ENCODE measurements at regions not wholly inside any gene's neighbourhood (a gene's known extent, or its start where the extent isn't known, plus 50 kb on each side); places are given as distances from the start of the nearest gene placed in this dataset.

DNA sequence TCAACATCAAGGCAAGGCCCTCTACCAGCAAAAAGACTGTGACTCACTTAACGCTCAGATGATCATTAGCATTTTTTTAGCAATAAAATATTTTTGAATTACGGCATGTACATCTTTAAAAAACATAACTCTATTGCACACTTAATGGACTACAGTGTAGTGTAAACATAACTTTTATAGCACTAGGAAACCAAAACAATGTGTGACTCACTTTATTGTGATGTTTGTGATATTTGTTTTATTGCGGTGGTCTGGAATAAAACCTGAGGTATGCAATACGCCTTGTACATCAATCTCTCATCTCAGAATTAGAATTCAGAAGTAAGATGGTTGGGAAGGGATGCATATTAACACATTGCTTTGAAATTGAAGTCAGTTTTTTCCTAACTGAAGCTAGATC lies 106.9 kb upstream of the PTCH1 start:
- no peak for DNase-seq (ENCODE audit: low spot score)

DNA sequence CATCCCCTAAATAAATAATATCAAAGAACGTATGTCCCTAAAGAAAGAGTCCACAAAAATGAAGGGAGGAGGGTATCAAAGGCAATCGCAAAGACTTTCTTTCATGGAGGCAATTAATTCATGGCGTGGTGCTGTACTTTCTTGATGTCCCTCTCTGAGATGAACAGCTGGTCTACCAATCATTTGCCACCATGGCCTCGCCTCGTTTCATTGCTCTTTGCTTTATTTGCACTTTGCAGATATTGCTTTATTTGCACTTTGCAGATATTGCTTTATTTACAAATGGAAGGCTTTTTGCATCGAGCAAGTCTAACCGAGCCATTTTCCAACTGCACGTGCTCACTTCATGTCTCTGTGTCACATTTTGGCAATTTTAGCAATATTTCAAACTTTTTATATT lies 104.0 kb upstream of the PTCH1 start:
- DNase-seq (ENCODE audit: low spot score), result no peak

- DNase-seq (ENCODE audit: low spot score), result no peak
Measured at GRCh38 chr9:95620314-95620713, 103.5 kb upstream of the PTCH1 start.

DNA sequence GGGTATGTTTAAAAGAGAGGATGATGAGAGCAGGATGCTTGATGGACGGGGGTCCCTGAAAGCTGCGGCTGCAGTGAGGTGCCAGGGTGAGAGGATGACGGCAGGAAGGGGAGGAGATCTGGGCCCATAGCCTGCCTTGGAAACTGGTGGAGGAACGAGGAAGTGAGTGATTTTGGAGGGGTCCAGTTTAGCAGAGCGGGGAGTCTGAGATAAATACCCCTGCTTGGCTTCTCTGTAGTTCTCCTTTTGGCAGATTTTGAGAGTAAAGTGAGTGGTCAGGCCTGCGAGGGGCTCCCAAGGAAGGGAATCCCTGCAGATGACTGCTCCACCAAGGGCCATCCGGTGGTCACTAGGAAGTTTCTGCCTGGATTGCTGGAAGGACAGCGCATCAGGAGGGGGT lies 98.5 kb upstream of the PTCH1 start:
- no peak for DNase-seq (ENCODE audit: low spot score)

GRCh38 chr9:95613670-95614069 lies 96.9 kb upstream of the PTCH1 start:
- no peak for DNase-seq (ENCODE audit: low spot score)

- DNase-seq (ENCODE audit: low spot score), result peak; percentile 53
Measured at GRCh38 chr9:95611354-95611753, 94.6 kb upstream of the PTCH1 start.

DNA sequence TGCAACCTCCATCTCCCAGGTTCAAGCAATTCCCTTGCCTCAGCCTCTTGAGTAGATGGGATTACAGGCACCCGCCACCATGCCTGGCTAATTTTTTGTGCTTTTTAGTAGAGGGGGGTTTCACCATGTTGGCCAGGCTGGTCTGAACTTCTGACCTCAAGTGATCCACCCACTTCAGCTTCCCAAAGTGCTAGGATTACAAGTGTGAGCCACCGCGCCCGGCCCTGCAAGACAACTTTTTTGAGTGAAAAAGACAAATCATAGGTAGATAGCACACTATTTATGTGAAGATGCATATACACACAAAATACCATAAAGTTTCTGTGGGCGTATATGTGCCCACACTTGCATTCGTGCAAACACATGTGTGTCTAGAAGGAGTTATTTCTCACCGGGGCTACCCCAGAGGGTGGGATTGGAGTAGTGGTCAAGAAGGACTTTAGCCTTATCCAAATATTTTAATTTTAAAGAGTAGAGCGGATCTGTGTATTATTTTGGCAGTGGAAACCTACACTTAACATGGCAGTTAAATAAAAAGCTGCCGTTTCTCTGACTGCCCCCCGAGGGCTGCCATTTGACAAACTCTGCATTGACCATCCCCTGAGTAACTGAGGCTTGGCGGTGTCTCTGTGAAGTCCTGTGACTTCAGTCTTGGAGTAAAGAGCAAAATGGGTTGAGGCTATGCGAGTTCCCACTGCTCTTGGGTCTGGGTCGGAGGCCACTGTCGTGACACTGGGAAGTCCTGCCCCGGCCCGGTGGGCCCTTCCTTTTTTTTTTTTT lies 93.4 kb upstream of the PTCH1 start:
- no peak for DNase-seq (ENCODE audit: low spot score)

GRCh38 chr9:95609426-95609825 lies 92.7 kb upstream of the PTCH1 start:
- DNase-seq (ENCODE audit: low spot score), result no peak

DNA sequence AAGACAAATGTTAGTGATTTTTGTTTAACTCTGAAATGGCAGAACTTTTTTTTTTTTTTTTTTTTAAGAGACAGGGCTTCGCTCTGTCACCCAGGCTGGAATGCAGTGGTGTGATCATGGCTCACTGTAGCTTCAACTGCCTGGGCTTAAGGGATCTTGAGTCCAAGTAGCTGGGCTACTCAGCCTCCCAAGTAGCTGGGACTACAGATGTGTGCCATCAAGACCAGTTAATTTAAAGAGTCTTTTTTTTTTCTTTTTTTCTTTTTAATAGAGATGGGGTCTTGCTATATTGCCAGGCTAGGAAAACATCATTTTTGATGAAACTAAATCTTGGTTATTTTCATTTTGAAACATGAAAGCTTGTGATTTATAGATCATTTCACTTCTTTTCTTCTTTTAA lies 91.6 kb upstream of the PTCH1 start:
- DNase-seq (ENCODE audit: low spot score), result no peak

DNA sequence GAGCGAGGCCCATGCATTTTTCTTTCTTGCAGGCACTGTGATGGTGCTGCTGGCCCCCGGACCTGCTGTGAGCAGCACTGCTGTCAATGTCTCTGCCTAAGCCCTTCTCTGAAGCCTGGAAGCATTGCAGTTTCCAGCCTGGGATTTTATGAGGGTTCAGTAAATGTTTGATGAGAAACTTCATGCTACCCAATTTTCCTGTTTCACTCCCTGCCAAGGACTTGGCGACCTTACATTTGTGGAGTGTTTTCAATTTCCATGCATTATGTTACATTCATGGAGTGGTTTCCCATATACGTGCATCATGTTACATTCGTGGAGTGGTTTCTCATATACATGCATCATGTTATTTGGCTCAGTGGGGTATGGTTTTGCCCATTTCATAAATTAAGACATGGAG lies 90.7 kb upstream of the PTCH1 start:
- no peak for DNase-seq (ENCODE audit: low spot score)

DNA sequence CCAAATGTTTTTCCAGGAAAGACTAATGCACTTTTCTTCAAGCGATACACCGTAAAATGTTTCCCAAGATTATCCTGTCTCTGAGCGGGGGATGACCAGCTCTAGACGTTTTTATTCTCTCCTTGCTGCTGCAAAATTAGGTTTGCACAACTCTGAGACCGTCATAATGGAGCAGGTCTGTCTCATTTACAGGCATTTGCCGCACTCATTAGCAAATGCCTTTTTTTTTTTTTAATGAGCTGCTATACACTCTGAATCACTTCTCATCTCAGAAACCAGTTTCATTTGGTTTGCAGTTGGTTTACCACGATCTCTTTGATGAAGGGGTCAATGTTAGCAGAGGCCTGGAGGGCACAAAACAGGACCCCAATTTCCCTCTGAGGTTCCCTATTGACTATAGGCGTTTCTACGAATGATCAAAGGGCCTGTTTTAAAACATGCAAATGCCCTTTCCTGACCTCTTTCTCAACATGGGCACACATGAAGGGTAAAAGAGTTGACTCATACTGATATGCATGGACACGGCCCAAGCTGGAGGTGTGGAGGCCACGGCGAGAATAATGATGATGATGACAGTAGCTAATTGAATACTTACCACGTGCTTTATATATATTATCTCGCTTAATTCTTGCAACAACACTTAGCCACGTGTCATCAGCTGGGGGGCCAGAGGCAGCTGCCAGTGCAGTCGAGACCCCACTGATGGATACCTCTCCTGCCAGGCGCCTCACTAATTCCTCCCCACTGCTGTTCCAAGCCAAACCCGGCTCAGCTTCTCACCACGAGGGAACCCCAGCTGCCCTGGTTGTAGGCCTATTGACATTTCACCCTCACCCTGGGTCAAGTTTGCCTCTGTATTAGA lies 89.9 kb upstream of the PTCH1 start:
- DNase-seq (ENCODE audit: low spot score), result no peak

DNA sequence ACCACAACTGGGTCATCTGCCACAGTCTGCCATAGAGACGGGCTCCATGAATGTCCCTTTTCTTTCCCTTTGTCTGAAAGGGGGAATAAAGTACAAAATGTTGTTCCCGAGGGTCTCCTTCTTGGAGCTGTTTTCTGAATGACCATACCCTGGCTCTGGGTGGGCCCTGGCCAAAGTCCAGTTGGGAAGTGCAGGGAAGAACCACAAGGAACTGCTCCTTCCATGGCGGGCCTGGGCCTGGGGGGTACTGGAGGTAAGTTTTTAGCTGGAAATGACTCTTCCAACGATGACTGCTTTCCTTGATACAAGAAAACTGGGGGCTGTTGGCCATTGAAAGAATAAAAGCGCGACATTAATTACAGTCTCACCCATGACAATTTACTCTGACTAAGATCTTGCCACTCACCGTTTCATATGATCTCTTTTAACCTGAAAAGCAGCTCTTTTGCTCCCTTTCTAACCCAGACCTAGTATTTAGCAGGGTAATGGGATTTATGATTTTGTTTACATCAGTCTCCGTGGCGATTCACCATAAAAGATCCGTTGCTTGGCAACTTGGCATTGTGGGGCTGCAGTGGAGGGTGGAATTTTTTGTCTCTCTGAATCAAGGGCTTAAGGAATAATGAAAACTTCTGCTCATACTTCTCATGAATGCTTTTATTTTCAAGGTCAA lies 89.2 kb upstream of the PTCH1 start:
- DNase-seq (ENCODE audit: low spot score), result no peak

DNA sequence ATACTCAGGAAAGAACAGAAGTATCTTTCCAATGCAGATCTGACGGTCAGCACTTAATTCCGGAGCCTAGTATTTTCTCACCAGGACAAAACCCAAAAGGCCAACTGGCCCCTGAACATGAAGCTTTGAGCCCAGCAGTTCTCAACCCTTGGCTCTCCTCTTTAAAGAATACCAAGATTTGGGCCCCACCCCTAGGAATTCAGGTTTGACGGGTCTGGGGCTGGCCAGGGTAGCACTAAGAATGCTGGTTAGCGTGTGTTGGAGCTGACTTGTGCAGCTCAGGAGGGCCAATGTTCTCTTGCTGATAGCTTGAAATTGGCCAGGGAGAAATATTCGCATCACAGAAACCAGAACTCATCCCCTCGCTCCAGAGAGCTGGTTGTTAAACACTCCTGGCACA lies 88.3 kb upstream of the PTCH1 start:
- no peak for DNase-seq (ENCODE audit: low spot score)

GRCh38 chr9:95598236-95598635 lies 81.5 kb upstream of the PTCH1 start:
- no peak for DNase-seq (ENCODE audit: low spot score)

GRCh38 chr9:95595721-95596295 lies 79.0 kb upstream of the PTCH1 start:
- no peak for DNase-seq (ENCODE audit: low spot score)

DNA sequence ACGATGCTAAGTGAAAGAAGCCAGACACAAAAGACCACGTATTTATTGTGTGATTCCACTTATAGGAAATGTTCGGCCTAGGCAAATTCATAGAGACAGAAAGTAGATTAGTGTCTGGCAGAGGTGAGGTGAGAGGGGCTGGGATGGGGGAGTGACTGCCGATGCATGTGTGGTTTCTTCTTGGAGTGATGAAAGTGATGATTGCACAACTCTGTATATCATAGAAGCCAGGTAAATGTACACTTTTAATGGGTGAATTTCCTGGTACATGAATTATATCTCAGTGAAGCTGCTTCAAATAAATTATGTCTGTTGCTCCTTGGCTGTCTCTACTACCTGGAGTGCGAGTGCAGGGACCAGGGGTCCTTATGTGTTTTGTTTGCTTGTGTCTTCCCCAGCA lies 76.2 kb upstream of the PTCH1 start:
- DNase-seq (ENCODE audit: low spot score), result no peak

DNA sequence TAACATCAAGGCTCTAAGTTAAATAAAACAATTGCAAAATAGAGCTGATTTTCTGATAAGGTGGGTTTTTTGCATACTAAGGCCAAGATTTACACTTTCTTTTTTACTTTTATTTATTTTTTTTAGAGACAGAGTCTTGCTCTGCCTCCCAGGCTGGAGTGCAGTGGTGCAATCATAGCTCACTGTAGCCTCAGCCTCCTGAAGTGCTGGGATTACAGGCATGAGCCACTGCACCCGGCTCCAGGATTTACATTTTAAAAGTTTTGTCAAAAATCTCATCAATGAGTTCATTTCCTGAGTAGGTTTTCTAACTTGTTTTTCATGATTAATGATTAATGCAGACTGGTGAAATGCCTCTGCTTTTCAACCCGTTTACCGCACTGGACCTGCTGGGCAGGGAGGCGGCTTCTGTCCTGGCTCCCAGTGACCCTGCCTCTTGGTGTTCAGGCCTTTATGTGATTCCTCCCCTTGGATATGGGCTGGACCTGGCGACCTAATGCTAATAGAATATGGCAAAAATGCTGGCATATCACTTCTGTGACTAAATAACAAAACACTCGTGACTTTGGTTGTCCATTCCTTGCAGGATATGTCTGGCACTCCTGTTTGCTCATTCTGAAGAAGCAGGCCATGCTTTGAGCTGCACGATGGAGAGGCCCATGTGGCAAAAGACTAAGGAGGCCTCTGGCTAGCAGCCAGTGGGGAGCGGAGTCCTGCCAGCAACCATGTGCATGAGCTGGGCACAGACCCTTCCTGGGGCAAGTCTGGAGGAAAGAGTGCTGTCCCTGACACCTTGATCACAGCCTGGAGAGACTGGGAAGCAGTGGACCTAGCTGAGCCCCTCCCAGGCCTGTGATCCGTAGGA lies 72.2 kb upstream of the PTCH1 start:
- DNase-seq (ENCODE audit: low spot score), result no peak

DNA sequence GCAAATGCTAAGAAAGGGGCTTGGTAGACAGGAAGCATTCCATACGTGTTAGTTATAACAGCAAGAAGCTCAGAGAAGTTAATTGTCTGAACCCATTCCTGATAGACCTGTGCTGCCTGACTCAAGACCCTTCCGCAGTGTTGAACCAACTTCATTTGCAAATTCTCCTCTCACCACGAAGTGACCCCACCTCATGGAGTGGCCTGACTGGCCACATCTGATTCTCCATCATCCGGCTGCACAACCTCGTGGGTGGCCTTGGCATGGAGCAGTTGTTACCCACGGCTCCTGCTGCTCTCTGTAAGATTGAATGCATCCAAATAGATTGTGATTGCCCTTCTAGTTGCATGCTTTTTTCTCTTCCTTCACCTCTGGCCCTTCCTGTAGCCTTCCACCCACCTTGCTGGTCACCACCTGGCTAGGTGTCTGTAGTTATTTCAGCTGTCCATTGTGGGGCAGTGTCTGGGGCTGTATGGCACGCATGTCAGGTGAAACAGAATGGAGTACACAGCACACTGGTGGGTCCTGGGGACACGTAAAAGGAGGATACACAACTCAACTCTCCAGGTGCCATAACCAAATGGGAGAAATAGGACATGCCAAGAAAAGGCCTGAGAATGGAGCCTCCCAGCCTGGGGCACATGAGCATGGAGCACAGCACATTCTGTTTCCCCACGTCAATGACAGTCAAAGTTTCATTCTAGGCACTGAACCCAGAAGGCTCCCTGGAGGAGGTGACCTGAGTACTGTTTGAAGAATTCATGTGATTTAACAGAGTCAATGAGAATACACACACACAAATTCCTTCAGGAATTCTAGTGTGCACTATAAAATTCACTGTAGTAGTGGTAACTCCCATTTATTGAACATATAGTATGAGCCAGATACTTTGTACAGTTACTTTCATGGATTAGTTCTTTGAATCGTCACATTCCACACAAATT lies 70.5 kb upstream of the PTCH1 start:
- DNase-seq (ENCODE audit: low spot score), result no peak

- DNase-seq (ENCODE audit: low spot score), result no peak
Measured at GRCh38 chr9:95586326-95586725, 69.6 kb upstream of the PTCH1 start.

DNA sequence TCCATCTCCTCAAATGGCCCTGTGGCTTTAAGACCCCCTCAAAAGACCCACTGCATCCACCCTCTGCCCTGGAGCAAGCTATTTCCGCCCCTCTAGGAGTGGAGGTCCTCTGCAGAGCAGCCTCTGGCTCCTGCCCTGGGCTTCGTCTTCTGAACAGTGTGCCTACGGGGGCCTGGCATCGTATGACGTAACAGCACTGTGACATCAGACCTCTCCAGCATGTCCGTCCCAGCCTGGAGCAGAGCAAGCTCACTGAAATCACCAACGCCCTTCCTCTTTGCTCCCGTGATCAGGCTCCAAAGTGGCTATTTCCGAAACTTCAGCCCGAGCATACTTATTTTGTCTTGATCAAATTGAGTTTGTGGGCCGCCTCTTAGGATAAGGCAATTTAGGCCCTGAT lies 69.1 kb upstream of the PTCH1 start:
- DNase-seq (ENCODE audit: low spot score), result no peak
